HG02588 (cell line): ENCODE measurements at regions not wholly inside any gene's neighbourhood (a gene's known extent, or its start where the extent isn't known, plus 50 kb on each side); places are given as distances from the start of the nearest gene placed in this dataset.

Source experiments
- ATAC-seq: cut with Tn5 transposase; IDR thresholded peaks from one replicate; pipeline ENCODE4 v1.9.1; 2021; ENCODE audit warnings: mild to moderate bottlenecking, moderate library complexity; ENCODE audit not compliant: unreplicated experiment

- ATAC-seq = no peak
Measured at GRCh38 chr2:16196687-16197503, 256.5 kb downstream of the MYCN start.

GRCh38 chr2:16195681-16196070 is 255.3 kb downstream of the MYCN start:
- ATAC-seq = no peak

GRCh38 chr2:16194931-16195680 is 254.8 kb downstream of the MYCN start:
- no peak for ATAC-seq

GRCh38 chr2:16194530-16194929 is 254.2 kb downstream of the MYCN start:
- ATAC-seq = no peak

- ATAC-seq = no peak
Measured at GRCh38 chr2:16194096-16194390, 253.7 kb downstream of the MYCN start.

- no peak for ATAC-seq
Measured at GRCh38 chr2:16192416-16193216, 252.3 kb downstream of the MYCN start.

GRCh38 chr2:16191431-16192200 is 251.3 kb downstream of the MYCN start:
- ATAC-seq = no peak

GRCh38 chr2:16190446-16191270 is 250.3 kb downstream of the MYCN start:
- no peak for ATAC-seq

- no peak for ATAC-seq
Measured at GRCh38 chr2:16189836-16190160, 249.4 kb downstream of the MYCN start.

GRCh38 chr2:16189029-16189835 is 248.9 kb downstream of the MYCN start:
- ATAC-seq = no peak

- no peak for ATAC-seq
Measured at GRCh38 chr2:16188261-16188890, 248.0 kb downstream of the MYCN start.

GRCh38 chr2:16187482-16187817 is 247.1 kb downstream of the MYCN start:
- no peak for ATAC-seq

GRCh38 chr2:16186661-16187481 is 246.5 kb downstream of the MYCN start:
- no peak for ATAC-seq

- ATAC-seq = no peak
Measured at GRCh38 chr2:16185801-16186272, 245.5 kb downstream of the MYCN start.

GRCh38 chr2:16184945-16185660 is 244.8 kb downstream of the MYCN start:
- no peak for ATAC-seq

- ATAC-seq = no peak
Measured at GRCh38 chr2:16184341-16184890, 244.1 kb downstream of the MYCN start.

- no peak for ATAC-seq
Measured at GRCh38 chr2:16183345-16183744, 243.0 kb downstream of the MYCN start.
